Stimulated activated naive CD8-positive, alpha-beta T cell treated with anti-CD3 and anti-CD28 coated beads, Interleukin-15, amount 100 ng/mL, for 72 hours (primary cell): ENCODE measurements at regions not wholly inside any gene's neighbourhood (a gene's known extent, or its start where the extent isn't known, plus 50 kb on each side); places are given as distances from the start of the nearest gene placed in this dataset.
"Not testable (repeated sequence)": the region's sequence is repeated elsewhere in the genome, so short reads cannot be mapped to it uniquely, and the experiment has no call there.

Experiments
- ATAC-seq: fragments of 150-1000 bp; cut with Tn5 transposase; 2 replicates; pipeline ENCODE4 v1.10.0; 2021; ENCODE audit warnings: mild to moderate bottlenecking, moderate library complexity
- DNase-seq, 2 donors: peaks; one replicate each; pipeline ENCODE4 v3.0.0; 2021 to 2022
- H3K27ac Mint-ChIP-seq, 2 donors: one replicate each; pipeline ENCODE4 v1.8.0; 2022; ENCODE audit warnings: mild to moderate bottlenecking in 2 of 2, mixed read lengths in 2 of 2, moderate library complexity in 2 of 2
- H3K27me3 Mint-ChIP-seq: one replicate; pipeline ENCODE4 v1.8.0; 2022; ENCODE audit warnings: mixed read lengths
- H3K4me1 Mint-ChIP-seq: one replicate; pipeline ENCODE4 v1.8.0; 2022; ENCODE audit warnings: mild to moderate bottlenecking, mixed read lengths
- H3K4me3 Mint-ChIP-seq, 2 donors: one replicate each; pipeline ENCODE4 v1.8.0; 2022; ENCODE audit warnings: mild to moderate bottlenecking in 2 of 2, mixed read lengths in 2 of 2, moderate library complexity in 1 of 2
- H3K9me3 Mint-ChIP-seq, 2 donors: one replicate each; pipeline ENCODE4 v1.8.0; 2022; ENCODE audit warnings: mixed read lengths in 2 of 2

DNA sequence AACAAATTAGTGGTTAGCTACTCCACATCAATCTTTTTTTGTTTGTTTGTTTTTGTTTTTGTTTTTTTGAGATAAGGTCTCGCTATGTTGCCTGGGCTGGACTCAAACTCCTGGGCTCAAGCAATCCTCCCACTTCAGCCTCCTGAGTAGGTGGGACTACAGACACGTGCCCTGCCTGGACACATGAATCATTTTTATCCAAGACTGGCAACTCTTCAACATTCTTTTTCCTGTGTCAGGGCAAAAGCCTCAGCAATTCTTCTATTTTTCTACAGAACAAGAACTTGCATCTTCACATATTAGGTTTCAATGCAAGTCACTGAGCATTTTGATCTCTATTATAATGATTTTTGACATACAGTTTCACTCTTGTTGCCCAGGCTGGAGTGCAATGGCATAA, 76.8 kb upstream of the LRCH1 start:
- ATAC-seq (no peak), DNase-seq (no peak)
- no peak overlapping the region for H3K27ac Mint-ChIP-seq
- H3K4me3 Mint-ChIP-seq = no peak overlapping the region
- H3K27me3 Mint-ChIP-seq = no peaks in the 10 kb centered on the region
- no peaks in the 10 kb centered on the region for H3K4me1 Mint-ChIP-seq
- H3K9me3 Mint-ChIP-seq = peaks cover 0 to 5% of the 10 kb centered on the region in 2 donors

DNA sequence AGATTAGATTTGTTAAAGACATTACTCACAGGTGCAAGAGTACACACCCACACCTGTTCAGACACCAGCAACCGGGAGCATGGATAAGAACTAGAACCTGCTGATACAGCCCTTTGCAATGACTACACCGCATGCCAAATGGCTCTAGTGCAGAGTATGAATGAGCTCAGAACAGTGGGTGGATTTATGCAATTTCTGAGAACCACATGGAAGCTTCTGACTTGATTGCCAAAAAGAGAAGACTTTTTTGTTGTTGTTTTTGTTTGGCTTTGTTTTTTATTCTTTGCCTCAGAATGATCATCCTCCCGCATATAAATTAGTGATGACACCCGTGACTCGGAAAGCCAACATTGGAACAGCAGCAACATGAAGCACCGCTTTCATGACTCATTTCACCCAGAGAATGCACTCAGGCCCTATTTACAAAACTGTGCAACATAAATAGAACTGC, 77.4 kb upstream of the LRCH1 start:
- Mint-ChIP-seq H3K4me1 (no peaks in the 10 kb centered on the region), H3K4me3 (no peak overlapping the region), H3K27ac (no peak overlapping the region), H3K9me3 (peaks cover 0 to 5% of the 10 kb centered on the region in 2 donors), H3K27me3 (no peaks in the 10 kb centered on the region)
- ATAC-seq = no peak
- no peak for DNase-seq

DNA sequence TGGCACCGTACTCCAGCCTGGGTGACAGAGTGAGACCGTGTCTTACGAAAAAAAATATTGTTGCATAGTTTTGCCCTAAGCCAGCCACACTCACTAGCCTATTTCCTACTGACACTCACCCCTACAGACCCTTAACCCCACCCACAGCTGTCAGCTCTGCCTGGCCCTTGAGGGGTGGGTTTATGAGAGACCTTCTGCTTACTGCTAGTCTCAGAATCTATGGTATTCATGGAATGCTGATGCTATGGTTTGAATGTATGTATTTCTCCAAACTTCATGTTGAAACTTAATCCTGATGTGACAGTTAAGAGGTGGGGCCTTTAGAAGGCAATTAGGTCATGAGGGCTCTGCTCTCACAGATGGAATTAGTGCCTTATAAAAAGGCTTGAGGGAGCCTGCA, 79.2 kb upstream of the LRCH1 start:
- Mint-ChIP-seq H3K27me3 (no peaks in the 10 kb centered on the region), H3K9me3 (peaks cover 0 to 5% of the 10 kb centered on the region in 2 donors), H3K4me1 (no peaks in the 10 kb centered on the region), H3K27ac (peak overlapping the region in 1 of 2 donors; percentile 22), H3K4me3 (no peak overlapping the region)
- ATAC-seq (no peak), DNase-seq (no peak)

DNA sequence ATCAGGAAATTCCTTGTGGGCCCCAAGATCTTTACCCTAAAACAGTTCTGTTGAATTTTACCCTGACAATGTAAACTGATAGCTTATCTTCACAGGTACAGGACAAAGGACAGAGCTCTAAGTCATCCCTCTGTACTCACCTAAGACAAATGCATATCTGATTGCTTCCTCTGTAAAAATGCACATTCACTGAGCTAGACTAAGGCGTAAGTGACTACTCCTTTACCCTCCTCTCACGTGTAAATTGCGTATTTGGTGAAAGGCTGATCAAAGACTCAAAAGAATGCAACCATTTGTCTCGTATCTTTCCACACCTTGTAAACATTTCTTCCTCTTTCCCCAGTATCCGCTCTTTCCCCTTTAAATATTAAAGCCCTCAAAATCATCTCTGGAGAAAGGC, 80.6 kb upstream of the LRCH1 start:
- no peaks in the 10 kb centered on the region for H3K27me3 Mint-ChIP-seq
- no peak for ATAC-seq
- no peak for DNase-seq
- H3K4me3 Mint-ChIP-seq = no peak overlapping the region
- no peak overlapping the region for H3K27ac Mint-ChIP-seq
- no peaks in the 10 kb centered on the region for H3K4me1 Mint-ChIP-seq
- peaks cover 0 to 5% of the 10 kb centered on the region in 2 donors for H3K9me3 Mint-ChIP-seq

DNA sequence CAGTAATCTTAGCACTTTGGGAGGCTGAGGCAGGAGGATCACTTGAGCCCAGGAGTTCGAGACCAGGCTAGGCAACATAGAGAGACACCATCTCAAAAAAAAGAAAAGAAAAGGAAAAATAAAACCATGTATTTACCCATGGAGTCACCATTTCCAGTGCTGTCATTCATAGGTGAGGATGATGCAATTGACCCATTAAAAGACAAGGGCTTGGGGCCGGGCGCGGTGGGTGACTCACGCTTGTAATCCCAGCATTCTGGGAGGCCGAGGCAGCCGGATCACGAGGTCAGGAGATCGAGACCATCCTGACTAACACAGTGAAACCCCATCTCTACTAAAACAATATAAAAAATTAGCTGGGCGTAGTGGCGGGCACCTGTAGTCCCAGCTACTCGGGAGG, 82.6 kb upstream of the RUBCNL start:
- not testable (repeated sequence) for H3K27me3 Mint-ChIP-seq, H3K9me3 Mint-ChIP-seq, ATAC-seq, H3K4me3 Mint-ChIP-seq, DNase-seq, H3K4me1 Mint-ChIP-seq, H3K27ac Mint-ChIP-seq

DNA sequence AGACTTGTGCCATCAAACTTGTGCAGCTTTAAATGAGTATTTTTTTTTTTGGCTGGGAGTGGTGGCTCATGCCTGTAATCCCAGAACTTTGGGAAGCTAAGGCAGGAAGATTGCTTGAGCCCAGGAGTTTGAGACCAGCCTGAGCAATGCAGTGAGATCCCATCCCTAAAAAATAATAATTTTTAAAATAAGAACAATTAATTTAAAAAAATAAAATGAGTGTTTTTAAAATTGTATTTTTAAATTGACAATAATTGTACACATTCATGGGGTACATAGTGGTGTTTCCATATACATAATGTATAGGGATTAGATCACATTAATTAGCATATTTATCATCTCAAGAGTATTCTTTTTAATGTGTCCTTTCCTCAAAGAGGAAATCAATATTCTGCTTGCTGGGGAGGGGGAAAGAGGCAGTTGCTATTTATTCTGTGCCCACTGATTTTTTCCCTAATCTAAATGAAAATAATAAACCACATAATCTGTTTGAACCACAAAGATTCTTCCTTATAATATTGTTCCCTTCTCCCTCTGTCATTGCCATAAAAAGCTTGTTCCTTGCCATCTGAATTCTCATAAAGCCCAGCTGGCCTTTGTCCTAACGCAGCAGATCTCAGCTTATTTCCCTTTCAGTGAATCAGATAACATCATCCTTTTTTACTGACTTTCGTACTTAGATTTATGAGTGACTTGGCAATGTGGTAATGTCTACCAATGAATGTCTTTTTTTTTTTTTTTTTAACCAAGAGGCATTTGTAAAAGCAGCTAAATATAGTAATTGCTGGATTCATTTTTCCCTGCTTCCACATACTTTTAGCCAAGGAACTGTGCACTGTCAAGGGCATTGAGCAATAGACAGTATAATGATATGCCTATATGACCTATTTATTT, 81.8 kb upstream of the RUBCNL start:
- Mint-ChIP-seq H3K27me3 (no peaks in the 10 kb centered on the region), H3K9me3 (no peaks in the 10 kb centered on the region), H3K27ac (peak overlapping the region in 1 of 2 donors; percentile 1), H3K4me1 (no peaks in the 10 kb centered on the region), H3K4me3 (no peak overlapping the region)
- no peak for ATAC-seq
- no peak for DNase-seq

DNA sequence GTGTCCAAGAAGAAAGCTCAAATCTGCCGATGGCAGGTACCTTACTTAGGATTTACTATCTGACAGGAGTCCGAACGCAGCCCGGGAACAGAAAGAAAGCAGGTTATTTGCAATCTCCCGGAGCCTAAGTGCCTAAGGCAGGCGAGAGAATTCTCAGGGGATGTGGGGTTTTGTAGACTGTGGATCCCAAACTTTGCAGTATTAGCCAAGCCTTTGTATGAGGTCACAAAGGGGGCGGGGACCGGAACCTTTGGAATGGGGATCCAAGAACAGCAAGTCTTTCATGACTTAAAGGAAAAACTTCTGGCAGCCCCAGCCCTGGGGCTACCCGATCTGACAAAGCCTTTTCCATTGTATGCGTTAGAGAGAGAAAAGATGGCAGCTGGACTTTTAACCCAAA, 80.6 kb upstream of the RUBCNL start:
- H3K27ac Mint-ChIP-seq, H3K27me3 Mint-ChIP-seq, H3K9me3 Mint-ChIP-seq, H3K4me3 Mint-ChIP-seq, H3K4me1 Mint-ChIP-seq, DNase-seq, ATAC-seq: not testable (repeated sequence)

DNA sequence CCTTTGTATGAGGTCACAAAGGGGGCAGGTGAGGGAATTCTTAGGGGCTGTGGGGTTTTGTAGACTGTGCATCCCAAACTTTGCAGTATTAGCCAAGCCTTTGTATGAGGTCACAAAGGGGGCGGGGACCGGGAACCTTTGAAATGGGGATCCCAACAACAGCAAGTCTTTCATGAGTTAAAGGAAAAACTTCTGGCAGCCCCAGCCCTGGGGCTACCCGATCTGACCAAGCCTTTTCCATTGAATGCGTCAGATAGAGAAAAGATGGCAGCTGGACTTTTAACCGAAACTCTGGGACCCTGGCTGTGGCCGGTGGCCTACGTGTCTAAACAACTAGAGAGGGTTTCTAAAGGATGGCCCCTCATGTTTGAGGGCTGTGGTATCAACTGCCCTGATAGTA, 79.0 kb upstream of the RUBCNL start:
- H3K4me1 Mint-ChIP-seq, ATAC-seq, H3K4me3 Mint-ChIP-seq, H3K27me3 Mint-ChIP-seq, H3K27ac Mint-ChIP-seq, H3K9me3 Mint-ChIP-seq, DNase-seq: not testable (repeated sequence)

DNA sequence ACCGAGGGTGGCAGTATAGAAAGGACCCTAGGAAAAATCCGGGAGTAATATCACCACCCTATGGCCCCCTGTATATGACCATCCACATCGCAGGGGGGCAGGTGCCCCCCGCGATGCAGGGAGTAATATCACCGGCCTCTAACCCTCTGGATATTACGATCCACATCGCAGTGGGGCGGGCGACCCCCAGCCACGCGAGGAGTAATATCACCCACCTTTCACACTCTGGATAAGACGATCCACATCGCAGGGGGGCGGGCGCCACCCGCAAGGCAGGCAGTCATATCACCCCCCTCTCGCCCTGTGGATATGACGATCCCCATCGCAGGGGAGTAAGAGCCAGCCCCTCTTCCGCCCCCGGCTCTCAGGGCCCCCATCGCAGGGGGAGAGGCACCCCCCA, 76.7 kb upstream of the RUBCNL start:
- Mint-ChIP-seq H3K4me3 (no peak overlapping the region), H3K4me1 (no peaks in the 10 kb centered on the region), H3K27me3 (no peaks in the 10 kb centered on the region), H3K27ac (no peak overlapping the region), H3K9me3 (no peaks in the 10 kb centered on the region)
- ATAC-seq = no peak
- no peak for DNase-seq

DNA sequence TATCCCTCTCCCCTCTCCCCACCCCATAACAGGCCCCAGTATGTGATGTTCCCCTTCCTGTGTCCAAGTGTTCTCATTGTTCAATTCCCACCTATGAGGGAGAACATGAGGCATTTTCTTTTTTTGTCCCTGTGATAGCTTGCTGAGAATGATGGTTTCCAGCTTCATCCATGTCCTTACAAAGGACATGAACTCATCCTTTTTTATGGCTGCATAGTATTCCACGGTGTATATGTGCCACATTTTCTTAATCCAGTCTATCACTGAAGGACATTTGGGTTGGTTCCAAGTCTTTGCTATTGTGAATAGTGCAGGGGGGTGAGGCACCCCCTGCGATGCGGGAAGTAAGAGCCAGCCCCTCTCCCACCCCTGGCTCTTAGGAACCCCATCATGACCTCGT, 73.2 kb upstream of the RUBCNL start:
- H3K4me3 Mint-ChIP-seq, H3K9me3 Mint-ChIP-seq, H3K4me1 Mint-ChIP-seq, H3K27ac Mint-ChIP-seq, H3K27me3 Mint-ChIP-seq, ATAC-seq, DNase-seq: not testable (repeated sequence)

DNA sequence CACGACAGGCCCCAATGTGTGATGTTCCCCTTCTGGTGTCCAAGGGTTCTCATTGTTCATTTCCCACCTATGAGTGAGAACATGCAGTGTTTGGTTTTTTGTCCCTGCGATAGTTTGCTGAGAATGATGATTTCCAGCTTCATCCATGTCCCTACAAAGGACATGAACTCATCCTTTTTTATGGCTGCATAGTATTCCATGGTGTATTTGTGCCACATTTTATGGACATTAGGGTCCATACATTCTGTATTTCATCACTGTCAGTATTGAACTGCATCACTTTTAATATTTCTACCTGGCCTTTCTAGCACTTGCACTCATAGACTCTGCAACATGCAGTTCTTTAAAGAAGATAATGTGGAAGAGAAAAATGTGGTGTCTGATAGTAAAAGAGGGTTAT, 70.2 kb upstream of the RUBCNL start:
- H3K4me1 Mint-ChIP-seq, ATAC-seq, H3K4me3 Mint-ChIP-seq, H3K9me3 Mint-ChIP-seq, H3K27ac Mint-ChIP-seq, H3K27me3 Mint-ChIP-seq, DNase-seq: not testable (repeated sequence)

DNA sequence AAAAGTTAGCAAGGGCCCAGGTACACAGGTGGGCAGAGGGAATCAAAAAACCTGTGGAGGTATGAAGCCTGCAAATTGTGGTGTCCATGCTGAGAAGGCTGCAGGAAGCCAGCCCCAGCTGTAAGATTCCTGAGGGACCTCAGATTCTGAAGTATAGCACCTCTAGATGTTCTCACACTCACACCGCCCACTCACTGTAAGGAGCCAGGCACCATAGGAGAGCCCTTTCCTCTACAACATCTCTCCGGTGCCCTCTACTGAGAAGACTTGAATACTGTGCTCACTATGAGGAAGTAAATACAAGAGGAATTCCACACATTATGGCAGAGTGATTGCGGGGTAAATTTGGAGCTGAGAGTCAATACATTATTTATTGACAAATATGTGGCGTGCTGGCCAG, 68.9 kb upstream of the RUBCNL start:
- not testable (repeated sequence) for H3K4me1 Mint-ChIP-seq, H3K27me3 Mint-ChIP-seq, H3K9me3 Mint-ChIP-seq, H3K4me3 Mint-ChIP-seq, H3K27ac Mint-ChIP-seq
- DNase-seq (peak in 1 of 2 donors; percentile 15), ATAC-seq (peak; percentile 70)

DNA sequence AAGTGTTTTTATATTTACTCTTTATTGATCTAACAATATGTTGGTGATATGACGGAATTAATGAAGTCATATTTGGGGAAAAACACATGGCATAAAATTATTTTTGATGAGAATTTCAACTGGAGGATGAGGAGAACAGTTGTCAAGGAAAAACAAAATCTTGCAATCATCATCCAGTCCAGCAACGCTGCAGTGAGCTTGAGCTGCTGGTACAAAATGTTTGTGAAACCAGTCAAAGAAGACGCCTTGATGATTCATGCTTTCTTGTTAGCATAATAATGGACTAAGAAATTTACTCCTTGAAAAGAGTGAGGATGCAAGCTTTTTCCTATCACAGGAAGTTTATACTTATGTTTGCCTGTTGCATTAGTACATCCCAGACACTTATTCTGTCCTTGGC, 64.1 kb upstream of the RUBCNL start:
- DNase-seq, H3K4me1 Mint-ChIP-seq, ATAC-seq, H3K4me3 Mint-ChIP-seq, H3K27me3 Mint-ChIP-seq, H3K9me3 Mint-ChIP-seq, H3K27ac Mint-ChIP-seq: not testable (repeated sequence)

DNA sequence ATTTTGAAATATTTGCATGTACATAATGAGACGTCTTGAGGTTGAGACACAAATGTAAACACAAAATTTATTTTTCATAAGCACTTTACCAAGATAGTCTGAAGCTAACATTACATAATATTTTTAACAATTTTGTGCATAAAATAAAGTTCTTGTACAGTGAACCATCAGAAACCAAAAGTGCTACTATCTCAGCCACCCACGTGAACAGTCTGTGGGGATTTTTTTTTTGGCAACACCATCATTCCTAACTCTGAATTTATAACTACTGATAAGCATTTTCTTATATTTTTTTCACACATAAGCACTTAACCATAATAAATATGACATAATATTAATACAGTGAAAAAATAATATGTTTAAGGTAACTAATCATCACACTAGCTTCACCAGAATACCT, 62.9 kb upstream of the RUBCNL start:
- not testable (repeated sequence) for H3K27ac Mint-ChIP-seq, H3K4me1 Mint-ChIP-seq, H3K9me3 Mint-ChIP-seq, ATAC-seq, H3K4me3 Mint-ChIP-seq, DNase-seq, H3K27me3 Mint-ChIP-seq

DNA sequence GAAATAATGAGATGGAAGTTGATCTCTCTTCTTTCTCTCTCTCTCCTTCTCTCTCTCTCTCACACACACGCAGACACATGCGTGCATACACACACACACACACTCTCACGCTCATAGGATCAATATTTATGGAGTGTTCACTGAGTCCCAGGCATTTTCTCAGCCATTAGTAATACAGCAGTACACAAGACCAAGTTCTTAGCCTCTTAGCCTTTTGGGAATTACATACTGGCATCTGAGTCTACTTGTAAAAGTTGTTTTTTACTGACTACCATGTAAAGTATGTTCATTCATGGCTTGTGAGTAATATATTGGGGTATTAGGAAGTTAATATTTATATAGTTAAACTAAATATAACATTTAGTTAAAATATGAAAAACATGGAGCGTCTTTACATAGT, 61.1 kb upstream of the RUBCNL start:
- H3K4me3 Mint-ChIP-seq, H3K9me3 Mint-ChIP-seq, DNase-seq, H3K27ac Mint-ChIP-seq, H3K4me1 Mint-ChIP-seq, ATAC-seq, H3K27me3 Mint-ChIP-seq: not testable (repeated sequence)

DNA sequence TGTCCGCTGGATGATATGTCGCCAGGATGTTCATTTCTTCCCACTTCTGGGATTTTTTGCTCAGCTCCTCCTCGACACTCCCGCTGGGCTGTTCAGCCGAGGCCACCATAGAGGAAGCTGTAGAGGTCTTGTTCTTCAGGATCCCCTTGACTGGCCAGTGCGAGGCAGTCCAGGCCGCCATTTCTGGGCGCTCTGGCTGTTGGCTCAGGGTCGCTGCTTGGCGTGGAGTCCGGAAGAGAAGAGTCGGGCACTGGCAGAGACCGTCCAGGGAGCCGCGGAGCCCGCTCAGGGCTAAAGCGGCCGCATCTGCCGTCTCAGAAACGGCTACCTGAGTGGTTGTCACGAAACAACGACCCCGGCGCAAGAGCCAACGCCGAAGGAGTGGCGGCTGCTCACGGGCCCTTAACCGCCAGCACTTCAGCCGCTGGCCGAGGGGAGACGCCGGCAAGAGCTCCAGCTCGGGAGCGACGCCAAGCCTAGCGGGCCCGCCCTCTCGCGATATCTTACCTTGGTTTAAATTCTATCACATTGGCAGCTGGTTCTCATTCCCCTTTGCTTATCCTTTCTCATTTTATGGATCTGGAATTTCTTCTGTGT, 50.9 kb upstream of the RUBCNL start:
- not testable (repeated sequence) for H3K4me3 Mint-ChIP-seq

More for the DNA sequence above, 50.9 kb upstream of the RUBCNL start:
- H3K9me3 Mint-ChIP-seq, H3K27me3 Mint-ChIP-seq, H3K4me1 Mint-ChIP-seq, ATAC-seq, H3K27ac Mint-ChIP-seq, DNase-seq: not testable (repeated sequence)
